ENCODE measurements at regions not wholly inside any gene's neighbourhood (a gene's known extent, or its start where the extent isn't known, plus 50 kb on each side); places are given as distances from the start of the nearest gene placed in this dataset.

GRCh38 chr5:133702791-133703770, 90.7 kb upstream of the FSTL4 start:
- dilution Hi-C loops (cut with MboI; ENCODE audit: extremely low pct_ligation_motif_present, low sequenced_read_pairs) = no loop called here
- no peak overlapping the region for H3K4me3 ChIP-seq (ENCODE audit: control insufficient read depth in 2 of 3, extremely low read depth in 1 of 3, insufficient read depth in 2 of 3, low read depth in 1 of 3, low read length in 3 of 3)
- no peaks in the 10 kb centered on the region for H4K20me1 ChIP-seq (ENCODE audit: control insufficient read depth, extremely low read depth, insufficient read depth, low read length)
- H3K27me3 ChIP-seq (ENCODE audit: control insufficient read depth, extremely low read depth, insufficient read depth, low read length) = peaks cover 4% of the 10 kb centered on the region
- H3K79me2 ChIP-seq (ENCODE audit: control insufficient read depth, insufficient read depth, low read length) = no peaks in the 10 kb centered on the region
- DNase-seq (ENCODE audit: low read depth, low spot score) (no peak), FAIRE-seq (no peak)
- TF ChIP-seq EZH2 (IDR thresholded peaks at IDR 0.05; ENCODE audit: low read length) (no peak), CTCF (optimal IDR thresholded peaks at IDR 0.05 in 1 of 3, IDR thresholded peaks at IDR 0.05 in 1 of 3, conservative IDR thresholded peaks at IDR 0.05 in 1 of 3; ENCODE audit: extremely low read depth in 1 of 3, insufficient read depth in 2 of 3, low read length in 3 of 3) (peak in 1 of 3 experiments; percentile 36)
- H3K27ac ChIP-seq (ENCODE audit: control insufficient read depth, insufficient read depth, low read length) = no peak overlapping the region
- no peak overlapping the region for H3K9ac ChIP-seq (ENCODE audit: control insufficient read depth, extremely low read depth, insufficient read depth, low read length)
- H2AFZ ChIP-seq (ENCODE audit: control insufficient read depth, low read length) = no peak overlapping the region
- no peaks in the 10 kb centered on the region for H3K9me3 ChIP-seq (ENCODE audit: control insufficient read depth, low read depth, low read length)
- no peak overlapping the region for H3K4me2 ChIP-seq (ENCODE audit: control insufficient read depth, extremely low read depth, insufficient read depth, low read depth, low read length)
- no peaks in the 10 kb centered on the region for H3K9me1 ChIP-seq (ENCODE audit: control insufficient read depth, extremely low read depth, insufficient read depth, low read length)
- H3K36me3 ChIP-seq (ENCODE audit: control insufficient read depth in 2 of 2, extremely low read depth in 1 of 2, insufficient read depth in 2 of 2, low read length in 2 of 2) = no peaks in the 10 kb centered on the region
- no peaks in the 10 kb centered on the region for H3K4me1 ChIP-seq (ENCODE audit: control insufficient read depth, extremely low read depth, insufficient read depth, low read length)

- Histone ChIP-seq H3K27ac (ENCODE audit: control insufficient read depth, insufficient read depth, low read length) (no peak overlapping the region), H3K4me1 (ENCODE audit: control insufficient read depth, extremely low read depth, insufficient read depth, low read length) (no peaks in the 10 kb centered on the region), H3K36me3 (ENCODE audit: control insufficient read depth in 2 of 2, extremely low read depth in 1 of 2, insufficient read depth in 2 of 2, low read length in 2 of 2) (no peaks in the 10 kb centered on the region), H4K20me1 (ENCODE audit: control insufficient read depth, extremely low read depth, insufficient read depth, low read length) (no peaks in the 10 kb centered on the region), H2AFZ (ENCODE audit: control insufficient read depth, low read length) (no peak overlapping the region), H3K4me3 (ENCODE audit: control insufficient read depth in 2 of 3, extremely low read depth in 1 of 3, insufficient read depth in 2 of 3, low read depth in 1 of 3, low read length in 3 of 3) (no peak overlapping the region), H3K27me3 (ENCODE audit: control insufficient read depth, extremely low read depth, insufficient read depth, low read length) (peaks cover 7% of the 10 kb centered on the region), H3K9me3 (ENCODE audit: control insufficient read depth, low read depth, low read length) (no peaks in the 10 kb centered on the region), H3K79me2 (ENCODE audit: control insufficient read depth, insufficient read depth, low read length) (no peaks in the 10 kb centered on the region), H3K4me2 (ENCODE audit: control insufficient read depth, extremely low read depth, insufficient read depth, low read depth, low read length) (no peak overlapping the region), H3K9ac (ENCODE audit: control insufficient read depth, extremely low read depth, insufficient read depth, low read length) (no peak overlapping the region), H3K9me1 (ENCODE audit: control insufficient read depth, extremely low read depth, insufficient read depth, low read length) (no peaks in the 10 kb centered on the region)
- FAIRE-seq (no peak), DNase-seq (ENCODE audit: low read depth, low spot score) (no peak)
- dilution Hi-C loops (cut with MboI; ENCODE audit: extremely low pct_ligation_motif_present, low sequenced_read_pairs) = no loop called here
- TF ChIP-seq EZH2 (IDR thresholded peaks at IDR 0.05; ENCODE audit: low read length) (no peak), CTCF (optimal IDR thresholded peaks at IDR 0.05 in 1 of 3, IDR thresholded peaks at IDR 0.05 in 1 of 3, conservative IDR thresholded peaks at IDR 0.05 in 1 of 3; ENCODE audit: extremely low read depth in 1 of 3, insufficient read depth in 2 of 3, low read length in 3 of 3) (no peak)
Observed at GRCh38 chr5:133701871-133702270, 89.5 kb upstream of the FSTL4 start.
